ENCODE measurements at regions not wholly inside any gene's neighbourhood (a gene's known extent, or its start where the extent isn't known, plus 50 kb on each side); places are given as distances from the start of the nearest gene placed in this dataset.

- no peaks in the 10 kb centered on the region for H3K27me3 ChIP-seq
- H3K36me3 ChIP-seq: no peaks in the 10 kb centered on the region
- intact Hi-C loops (cut with DNase I; ENCODE audit: low total_unique reads): loop anchor here (10.0 kb wide), 1 partner anchor 96 kb away; no protein-coding TSS in a partner anchor
Measured at GRCh38 chr20:17798601-17799000, 98.8 kb downstream of the BANF2 start.

DNA sequence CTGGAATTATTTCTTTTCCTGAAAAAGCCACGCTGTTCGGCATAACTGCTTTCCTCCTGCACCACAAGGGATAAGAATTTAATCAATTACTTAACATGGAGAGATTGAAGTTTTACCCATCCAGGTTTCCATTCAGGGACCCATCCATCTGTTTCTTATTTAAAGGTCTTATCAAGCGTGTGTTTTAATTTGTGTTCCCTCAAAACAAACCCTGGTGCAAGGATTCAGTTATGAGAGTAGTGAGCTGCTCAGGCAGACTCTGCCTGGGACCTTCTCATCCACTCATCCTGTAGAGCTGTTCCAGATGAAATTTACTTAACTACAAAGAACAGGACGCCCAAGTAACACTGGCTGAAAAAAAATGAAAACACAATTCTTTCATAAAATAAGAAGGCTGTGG, 97.8 kb downstream of the BANF2 start:
- WGBS, 5 donors: 77 to 89% (median 86%) methylated on average over 4 of the region's 4 CpGs
- peaks cover 10 to 36% (median 25%) of the 10 kb centered on the region in 4 donors for H3K4me1 ChIP-seq

More at GRCh38 chr20:17798601-17799000, 98.8 kb downstream of the BANF2 start:
- Histone ChIP-seq H3K4me3 (no peak overlapping the region), H3K9me3 (no peaks in the 10 kb centered on the region), H3K27ac (no peak overlapping the region), H3K4me1 (peaks cover 10 to 36% (median 25%) of the 10 kb centered on the region in 4 donors)
- no peak for TF ChIP-seq EP300 (IDR thresholded peaks at IDR 0.05)
- TF ChIP-seq POLR2A (IDR thresholded peaks at IDR 0.05): no peak
- no peak for TF ChIP-seq POLR2AphosphoS5 (IDR thresholded peaks at IDR 0.05)
- TF ChIP-seq CTCF (IDR thresholded peaks at IDR 0.05): no peak
- 72 to 77% (median 74%) methylated on average over 1 of the region's 1 CpG for WGBS, 5 donors
- no peak for DNase-seq

GRCh38 chr20:17797161-17797560, 97.4 kb downstream of the BANF2 start:
- intact Hi-C loops (cut with DNase I; ENCODE audit: low total_unique reads): loop anchor here (10.0 kb wide), 1 partner anchor 98 kb away; no protein-coding TSS in a partner anchor
- no peak for DNase-seq
- TF ChIP-seq EP300 (IDR thresholded peaks at IDR 0.05): no peak
- no peak for TF ChIP-seq CTCF (IDR thresholded peaks at IDR 0.05)
- no peak for TF ChIP-seq POLR2A (IDR thresholded peaks at IDR 0.05)
- no peak for TF ChIP-seq POLR2AphosphoS5 (IDR thresholded peaks at IDR 0.05)

More for the DNA sequence above, 97.8 kb downstream of the BANF2 start:
- DNase-seq: no peak
- TF ChIP-seq CTCF (IDR thresholded peaks at IDR 0.05) (no peak), POLR2A (IDR thresholded peaks at IDR 0.05) (no peak), POLR2AphosphoS5 (IDR thresholded peaks at IDR 0.05) (no peak), EP300 (IDR thresholded peaks at IDR 0.05) (no peak)
- no peaks in the 10 kb centered on the region for H3K9me3 ChIP-seq
- no peak overlapping the region for H3K27ac ChIP-seq
- no peaks in the 10 kb centered on the region for H3K36me3 ChIP-seq
- intact Hi-C loops (cut with DNase I; ENCODE audit: low total_unique reads): loop anchor here (10.0 kb wide), 1 partner anchor 97 kb away; no protein-coding TSS in a partner anchor
- no peaks in the 10 kb centered on the region for H3K27me3 ChIP-seq
- H3K4me3 ChIP-seq: no peak overlapping the region

GRCh38 chr20:17796091-17796563, 96.4 kb downstream of the BANF2 start:
- intact Hi-C loops (cut with DNase I; ENCODE audit: low total_unique reads): loop anchor here (10.0 kb wide), 1 partner anchor 99 kb away; no protein-coding TSS in a partner anchor
- TF ChIP-seq POLR2A (IDR thresholded peaks at IDR 0.05) (no peak), POLR2AphosphoS5 (IDR thresholded peaks at IDR 0.05) (peak in 2 of 3 donors; percentile 44 to 72)
- Histone ChIP-seq H3K27ac (peak overlapping the region in 4 of 5 donors; percentile 64 to 72 (median 69)), H3K27me3 (no peaks in the 10 kb centered on the region), H3K36me3 (no peaks in the 10 kb centered on the region), H3K4me3 (no peak overlapping the region), H3K4me1 (peaks cover 10 to 36% (median 25%) of the 10 kb centered on the region in 4 donors), H3K9me3 (no peaks in the 10 kb centered on the region)
- WGBS, 5 donors: 49 to 79% (median 69%) methylated on average over 2 of the region's 2 CpGs
- peak; percentile 35 to 56 for DNase-seq

More at GRCh38 chr20:17797161-17797560, 97.4 kb downstream of the BANF2 start:
- no peaks in the 10 kb centered on the region for H3K9me3 ChIP-seq
- WGBS, 5 donors: 19 to 55% (median 40%) methylated on average over 3 of the region's 3 CpGs
- no peaks in the 10 kb centered on the region for H3K36me3 ChIP-seq
- H3K4me1 ChIP-seq: peaks cover 10 to 36% (median 25%) of the 10 kb centered on the region in 4 donors
- peak overlapping the region in 1 of 5 donors; percentile 69 for H3K27ac ChIP-seq
- H3K27me3 ChIP-seq: no peaks in the 10 kb centered on the region
- H3K4me3 ChIP-seq: no peak overlapping the region

Data from stomach (tissue), 8 donors.